ENCODE measurements at regions not wholly inside any gene's neighbourhood (a gene's known extent, or its start where the extent isn't known, plus 50 kb on each side); places are given as distances from the start of the nearest gene placed in this dataset.

- Histone ChIP-seq H3K4me1 (ENCODE audit: control insufficient read depth, insufficient read depth, low read length) (peaks cover 5% of the 10 kb centered on the region; the same call in 1 of the 2 replicates), H2BK15ac (ENCODE audit: low read depth, low read length) (no peak overlapping the region), H2BK5ac (ENCODE audit: low read depth, low read length, poor library complexity, severe bottlenecking) (no peak overlapping the region), H3K9me1 (ENCODE audit: insufficient read depth, low read length) (no peaks in the 10 kb centered on the region), H2BK120ac (ENCODE audit: low read depth, low read length) (no peak overlapping the region), H3K14ac (replicated peaks; ENCODE audit: low read depth, low read length) (no peak overlapping the region), H4K20me1 (ENCODE audit: insufficient read depth, low read length) (no peaks in the 10 kb centered on the region), H2AFZ (replicated peaks; ENCODE audit: low read length, poor library complexity) (no peak overlapping the region), H3K56ac (ENCODE audit: extremely low read depth, insufficient read depth, low read length) (no peak overlapping the region), H3K4ac (ENCODE audit: low read depth, low read length) (no peak overlapping the region), H4K91ac (ENCODE audit: insufficient read depth, low read depth, low read length) (no peak overlapping the region), H3K18ac (ENCODE audit: low read depth, low read length) (no peak overlapping the region), H4K8ac (ENCODE audit: low read depth in 2 of 2, low read length in 2 of 2) (no peak overlapping the region), H2BK20ac (ENCODE audit: low read depth, low read length) (no peak overlapping the region), H3K4me3 (ENCODE audit: insufficient read depth, low read depth, low read length) (no peak overlapping the region), H2AK9ac (replicated peaks; ENCODE audit: low read depth, low read length, poor library complexity) (no peak overlapping the region), H3K36me3 (ENCODE audit: control insufficient read depth, insufficient read depth, low read length) (no peaks in the 10 kb centered on the region), H3K9ac (ENCODE audit: low read depth, low read length) (no peak overlapping the region), H4K5ac (ENCODE audit: low read depth, low read length) (no peak overlapping the region), H3K23ac (ENCODE audit: low read depth, low read length) (no peak overlapping the region), H3K27me3 (ENCODE audit: control insufficient read depth, insufficient read depth, low read length) (peaks cover 5% of the 10 kb centered on the region; the same call in 1 of the 2 replicates), H3K79me1 (ENCODE audit: low read depth in 1 of 2, low read length in 2 of 2) (no peaks in the 10 kb centered on the region), H2AK5ac (ENCODE audit: low read depth, low read length) (no peak overlapping the region), H3K9me3 (ENCODE audit: control insufficient read depth, insufficient read depth, low read length) (no peaks in the 10 kb centered on the region), H3K27ac (ENCODE audit: insufficient read depth, low read length) (no peak overlapping the region), H3K4me2 (ENCODE audit: low read depth, low read length) (no peak overlapping the region)
- in situ Hi-C loops (cut with MboI; ENCODE audit: low sequenced_read_pairs) = no loop called here
- ATAC-seq (ENCODE audit: low read depth) (no peak), DNase-seq (no peak)
- intact Hi-C loops (cut with micrococcal nuclease) = no loop called here
- BruUV-seq (replicated peaks) = no TSS peak
- TF ChIP-seq POLR2A (IDR thresholded peaks at IDR 0.05; ENCODE audit: low read depth, low read length) (no peak), SMC3 (IDR thresholded peaks at IDR 0.05; ENCODE audit: low read depth, low read length) (no peak), RFX5 (IDR thresholded peaks at IDR 0.05; ENCODE audit: low read depth, low read length) (no peak), RAD21 (IDR thresholded peaks at IDR 0.05; ENCODE audit: low read length) (no peak), CHD1 (IDR thresholded peaks at IDR 0.05; ENCODE audit: low read depth, low read length) (no peak), BHLHE40 (IDR thresholded peaks at IDR 0.05; ENCODE audit: low read depth, low read length) (no peak), CEBPB (IDR thresholded peaks at IDR 0.05; ENCODE audit: low read depth, low read length) (no peak)
- dilution Hi-C loops (cut with HindIII; ENCODE audit: low sequenced_read_pairs, unreplicated experiment) = no loop called here
- ChIA-PET POLR2A (ENCODE audit: unreplicated experiment) (no interaction called here), CTCF (interaction anchor here (1.3 kb wide), 1 partner anchor 12 kb away, joined by 3 read pairs; no protein-coding TSS in a partner anchor)
- WGBS, 2 experiments (ENCODE audit: extremely low coverage in 2 of 2, insufficient read length in 1 of 2) = 60% methylated on average over 1 of the region's 11 CpGs; no CpG with 5 or more reads in 1 of the 2 experiments
Observed at GRCh38 chr18:45562567-45563479, 52.5 kb upstream of the SLC14A2 start.

Data from IMR-90 (cell line).